ENCODE measurements at regions not wholly inside any gene's neighbourhood (a gene's known extent, or its start where the extent isn't known, plus 50 kb on each side); places are given as distances from the start of the nearest gene placed in this dataset.

DNA sequence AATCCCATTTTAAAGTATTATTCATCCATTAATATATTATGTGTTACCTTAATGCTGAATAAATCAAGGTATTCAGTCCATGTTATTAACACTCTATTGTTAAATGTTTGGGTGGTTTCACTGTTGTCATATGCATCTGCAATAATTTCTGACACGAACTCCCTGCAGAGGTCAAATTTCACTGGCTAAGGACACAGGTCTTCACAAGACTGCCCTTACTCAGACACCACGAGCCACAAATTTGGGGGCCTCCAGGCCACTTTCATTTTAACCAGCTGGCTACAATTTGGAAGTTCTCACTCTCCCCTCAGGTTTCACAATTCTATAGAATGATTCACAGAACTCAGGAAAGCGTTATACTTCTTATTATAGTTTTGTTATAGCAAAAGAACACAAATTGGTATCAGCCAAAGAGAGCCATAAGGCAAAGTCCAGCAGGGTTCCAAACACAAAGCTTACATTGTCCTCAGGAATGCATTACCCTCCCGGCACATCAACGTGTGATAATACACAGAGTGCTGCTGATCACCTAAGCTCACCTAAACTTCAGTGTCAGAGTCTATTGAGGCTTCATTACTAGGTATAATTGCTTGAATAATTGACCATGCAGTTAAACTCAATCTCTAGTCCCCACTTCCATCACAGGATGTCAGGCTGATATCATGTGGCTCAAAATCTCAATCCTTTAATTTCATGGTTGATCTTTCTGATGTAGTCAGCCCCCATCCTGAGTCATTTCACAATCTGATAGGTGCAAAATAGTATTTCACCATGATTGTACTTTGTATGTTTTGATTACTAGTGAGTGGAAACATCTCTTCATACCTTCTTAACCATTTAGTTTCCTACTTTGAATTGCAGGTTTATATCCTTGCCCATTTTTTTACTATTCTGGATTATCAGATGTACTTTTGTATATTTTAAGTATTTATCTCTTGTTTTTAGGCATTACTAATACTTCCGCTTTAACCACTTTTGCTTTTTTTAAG is 441.4 kb upstream of the AGTR1 start:
- no peak for DNase-seq (ENCODE audit: low read depth)
- no peak for TF ChIP-seq CTCF (conservative IDR thresholded peaks at IDR 0.05; ENCODE audit: low read depth, low read length)

GRCh38 chr3:148262980-148263379 is 434.7 kb upstream of the AGTR1 start:
- TF ChIP-seq CTCF (conservative IDR thresholded peaks at IDR 0.05; ENCODE audit: low read depth, low read length): no peak
- no peak overlapping the region for H3K4me3 ChIP-seq (ENCODE audit: low read length)
- no peak for DNase-seq (ENCODE audit: low read depth)

More for the DNA sequence above, 441.4 kb upstream of the AGTR1 start:
- no peak overlapping the region for H3K4me3 ChIP-seq (ENCODE audit: low read length)

- H3K4me3 ChIP-seq (ENCODE audit: low read length): no peak overlapping the region
- TF ChIP-seq CTCF (conservative IDR thresholded peaks at IDR 0.05; ENCODE audit: low read depth, low read length): no peak
- DNase-seq (ENCODE audit: low read depth): no peak
These were observed 431.9 kb upstream of the AGTR1 start for GRCh38 chr3:148265841-148266240.

DNA sequence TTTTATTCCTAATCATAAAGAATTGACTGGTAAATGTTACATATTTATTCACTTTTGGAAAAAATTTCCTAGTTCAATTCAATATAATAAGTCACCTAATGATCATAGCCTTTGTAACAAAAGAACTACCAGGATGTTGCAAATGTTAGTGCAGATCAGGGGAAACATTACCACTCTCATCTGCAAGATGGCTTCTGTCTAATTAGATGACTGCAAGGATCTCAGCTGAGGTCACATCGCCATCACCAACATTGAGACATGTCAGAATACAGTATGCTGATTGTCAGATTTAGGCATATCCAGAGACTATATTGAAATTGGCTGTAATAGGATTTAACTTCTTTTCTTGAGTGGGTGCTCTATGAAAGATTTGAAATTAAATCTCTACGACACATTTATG is 431.4 kb upstream of the AGTR1 start:
- no peak for TF ChIP-seq CTCF (conservative IDR thresholded peaks at IDR 0.05; ENCODE audit: low read depth, low read length)
- no peak overlapping the region for H3K4me3 ChIP-seq (ENCODE audit: low read length)
- DNase-seq (ENCODE audit: low read depth): no peak

DNA sequence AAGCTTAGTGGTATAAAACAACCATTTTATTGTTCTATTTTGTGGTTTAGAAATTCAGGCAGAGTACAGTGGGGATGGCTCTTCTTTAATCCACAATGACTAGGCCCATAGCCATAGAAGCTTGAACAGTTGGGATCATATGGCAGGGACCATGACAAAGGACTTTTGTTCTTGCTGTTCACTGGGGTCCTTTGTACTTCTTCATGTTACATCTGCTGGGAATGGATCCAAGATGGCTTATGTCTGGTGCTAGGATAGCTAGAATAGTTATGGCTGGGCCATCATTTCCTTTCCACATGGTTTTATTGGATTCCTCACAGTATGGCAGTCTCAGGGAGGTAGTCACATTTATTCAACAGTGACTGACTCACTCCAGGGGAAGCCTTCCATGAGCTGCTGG is 427.9 kb upstream of the AGTR1 start:
- H3K4me3 ChIP-seq (ENCODE audit: low read length): no peak overlapping the region
- no peak for DNase-seq (ENCODE audit: low read depth)
- no peak for TF ChIP-seq CTCF (conservative IDR thresholded peaks at IDR 0.05; ENCODE audit: low read depth, low read length)

DNA sequence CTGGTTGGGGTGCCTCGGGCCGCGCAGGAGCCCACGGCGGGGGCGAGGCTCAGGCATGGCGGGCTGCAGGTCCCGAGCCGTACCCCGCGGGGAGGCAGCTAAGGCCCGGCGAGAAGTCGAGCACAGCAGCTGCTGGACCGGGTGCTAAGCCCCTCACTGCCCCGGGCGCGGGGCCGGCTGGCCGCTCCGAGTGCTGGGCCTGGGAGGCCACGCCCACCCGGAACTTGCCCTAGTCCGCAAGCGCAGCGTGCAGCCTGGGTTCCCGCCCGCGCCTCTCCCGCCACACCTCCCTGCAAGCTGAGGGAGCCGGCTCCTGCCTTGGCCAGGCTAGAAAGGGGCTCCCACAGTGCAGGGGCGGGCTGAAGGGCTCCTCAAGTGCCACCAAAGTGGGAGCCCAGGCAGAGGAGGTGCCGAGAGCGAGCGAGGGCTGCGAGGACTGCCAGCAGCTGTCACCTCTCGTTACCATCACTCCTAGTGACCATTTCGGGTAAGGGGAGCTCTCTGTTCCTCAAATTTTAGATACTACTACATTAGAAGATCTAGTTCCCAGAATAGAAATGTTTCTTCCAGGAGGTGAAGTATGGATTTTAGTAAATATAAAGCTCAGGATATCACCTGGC is 417.0 kb upstream of the AGTR1 start:
- DNase-seq (ENCODE audit: low read depth): no peak
- TF ChIP-seq CTCF (conservative IDR thresholded peaks at IDR 0.05; ENCODE audit: low read depth, low read length): no peak

More for the DNA sequence above, 417.0 kb upstream of the AGTR1 start:
- H3K4me3 ChIP-seq (ENCODE audit: low read length): no peak overlapping the region
